ENCODE measurements at regions not wholly inside any gene's neighbourhood (a gene's known extent, or its start where the extent isn't known, plus 50 kb on each side); places are given as distances from the start of the nearest gene placed in this dataset.

GRCh38 chr4:96983830-96984229 lies 1143.9 kb downstream of the PDHA2 start:
- no peaks in the 10 kb centered on the region for H3K4me1 Mint-ChIP-seq
- no peak for TF ChIP-seq CTCF (IDR thresholded peaks at IDR 0.05; ENCODE audit: unreplicated experiment in 3 of 3)
- peaks cover 4% of the 10 kb centered on the region for H3K9me3 Mint-ChIP-seq
- H3K27me3 Mint-ChIP-seq (ENCODE audit: low read depth) = peaks cover 5% of the 10 kb centered on the region
- H3K27ac Mint-ChIP-seq = no peak overlapping the region
- no peak overlapping the region for H3K4me3 Mint-ChIP-seq
- H3K36me3 Mint-ChIP-seq (ENCODE audit: low read depth) = no peaks in the 10 kb centered on the region

GRCh38 chr4:96986816-96987215 lies 1146.9 kb downstream of the PDHA2 start:
- Mint-ChIP-seq H3K4me3 (no peak overlapping the region), H3K27ac (no peak overlapping the region), H3K4me1 (no peaks in the 10 kb centered on the region), H3K27me3 (ENCODE audit: low read depth) (peaks cover 5% of the 10 kb centered on the region), H3K9me3 (peaks cover 4% of the 10 kb centered on the region), H3K36me3 (ENCODE audit: low read depth) (no peaks in the 10 kb centered on the region)
- TF ChIP-seq CTCF (IDR thresholded peaks at IDR 0.05; ENCODE audit: unreplicated experiment in 3 of 3) = no peak

- TF ChIP-seq CTCF (IDR thresholded peaks at IDR 0.05; ENCODE audit: unreplicated experiment in 3 of 3) = no peak
- no peak overlapping the region for H3K27ac Mint-ChIP-seq
- no peaks in the 10 kb centered on the region for H3K4me1 Mint-ChIP-seq
- H3K9me3 Mint-ChIP-seq = peaks cover 4% of the 10 kb centered on the region
- no peaks in the 10 kb centered on the region for H3K36me3 Mint-ChIP-seq (ENCODE audit: low read depth)
- no peak overlapping the region for H3K4me3 Mint-ChIP-seq
- no peaks in the 10 kb centered on the region for H3K27me3 Mint-ChIP-seq (ENCODE audit: low read depth)
Observed at GRCh38 chr4:96991083-96991482, 1151.2 kb downstream of the PDHA2 start.

GRCh38 chr4:96992443-96992842 lies 1150.8 kb downstream of the STPG2 start:
- H3K36me3 Mint-ChIP-seq (ENCODE audit: low read depth) = no peaks in the 10 kb centered on the region
- no peaks in the 10 kb centered on the region for H3K4me1 Mint-ChIP-seq
- no peaks in the 10 kb centered on the region for H3K27me3 Mint-ChIP-seq (ENCODE audit: low read depth)
- TF ChIP-seq CTCF (IDR thresholded peaks at IDR 0.05; ENCODE audit: unreplicated experiment in 3 of 3) = no peak
- no peak overlapping the region for H3K4me3 Mint-ChIP-seq
- H3K9me3 Mint-ChIP-seq = peaks cover 4% of the 10 kb centered on the region
- H3K27ac Mint-ChIP-seq = no peak overlapping the region

- peaks cover 2% of the 10 kb centered on the region for H3K9me3 Mint-ChIP-seq
- H3K27me3 Mint-ChIP-seq (ENCODE audit: low read depth) = no peaks in the 10 kb centered on the region
- H3K4me1 Mint-ChIP-seq = no peaks in the 10 kb centered on the region
- TF ChIP-seq CTCF (IDR thresholded peaks at IDR 0.05; ENCODE audit: unreplicated experiment in 3 of 3) = no peak
- no peak overlapping the region for H3K4me3 Mint-ChIP-seq
- no peaks in the 10 kb centered on the region for H3K36me3 Mint-ChIP-seq (ENCODE audit: low read depth)
- H3K27ac Mint-ChIP-seq = no peak overlapping the region
Observed at GRCh38 chr4:96993560-96993959, 1149.7 kb downstream of the STPG2 start.

GRCh38 chr4:97003715-97004114 lies 1139.6 kb downstream of the STPG2 start:
- Mint-ChIP-seq H3K4me3 (no peak overlapping the region), H3K9me3 (no peaks in the 10 kb centered on the region), H3K27me3 (ENCODE audit: low read depth) (no peaks in the 10 kb centered on the region), H3K27ac (no peak overlapping the region), H3K4me1 (no peaks in the 10 kb centered on the region), H3K36me3 (ENCODE audit: low read depth) (no peaks in the 10 kb centered on the region)
- no peak for TF ChIP-seq CTCF (IDR thresholded peaks at IDR 0.05; ENCODE audit: unreplicated experiment in 3 of 3)
